PC-9 (cell line): ENCODE measurements at regions not wholly inside any gene's neighbourhood (a gene's known extent, or its start where the extent isn't known, plus 50 kb on each side); places are given as distances from the start of the nearest gene placed in this dataset.

Experiments used
- CTCF ChIP-seq: fragments of 200-600 bp; sonication (generic); conservative IDR thresholded peaks from 2 replicates; pipeline ENCODE4 v1.6.1; 2017; ENCODE audit warnings: mixed run types, antibody characterized with exemption, mild to moderate bottlenecking, moderate library complexity
- EZH2 ChIP-seq: fragments of 200-600 bp; sonication (generic); IDR thresholded peaks from 2 replicates; pipeline ENCODE4 v1.8.0; 2017; ENCODE audit warnings: antibody characterized with exemption, low read depth

- TF ChIP-seq CTCF (no peak), EZH2 (no peak)
Measured at GRCh38 chr4:189548484-189549125, 392.1 kb upstream of the FRG1 start.
